ENCODE measurements at regions not wholly inside any gene's neighbourhood (a gene's known extent, or its start where the extent isn't known, plus 50 kb on each side); places are given as distances from the start of the nearest gene placed in this dataset.

DNA sequence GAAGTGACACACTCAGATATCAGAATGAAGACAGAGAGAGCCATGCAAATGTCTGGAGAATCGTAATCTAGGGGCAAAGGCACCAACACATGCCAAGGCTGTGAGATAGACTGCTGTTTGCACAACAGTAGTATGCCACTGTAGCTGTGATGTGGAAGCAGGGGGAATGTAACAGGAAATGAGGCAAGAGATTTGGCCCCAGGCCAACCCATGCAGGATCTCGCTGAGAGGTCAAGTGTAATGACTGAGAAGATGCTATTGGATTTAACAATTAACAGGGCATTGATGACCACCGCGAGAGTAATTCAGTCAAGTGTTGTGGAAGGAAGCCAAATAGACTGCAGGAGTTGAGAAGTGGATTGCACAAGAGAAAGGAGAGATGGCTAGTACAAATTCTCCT is 107.3 kb upstream of the ST6GALNAC5 start:
- intact Hi-C loops (cut with DNase I) = no loop called here
- Histone ChIP-seq H3K36me3 (no peaks in the 10 kb centered on the region), H3K9me3 (no peaks in the 10 kb centered on the region), H3K4me3 (no peak overlapping the region), H3K4me1 (ENCODE audit: insufficient read depth) (no peaks in the 10 kb centered on the region), H3K27me3 (no peaks in the 10 kb centered on the region), H3K27ac (no peak overlapping the region)
- no peak for TF ChIP-seq EP300 (IDR thresholded peaks at IDR 0.05)
- TF ChIP-seq, protein P1, sequence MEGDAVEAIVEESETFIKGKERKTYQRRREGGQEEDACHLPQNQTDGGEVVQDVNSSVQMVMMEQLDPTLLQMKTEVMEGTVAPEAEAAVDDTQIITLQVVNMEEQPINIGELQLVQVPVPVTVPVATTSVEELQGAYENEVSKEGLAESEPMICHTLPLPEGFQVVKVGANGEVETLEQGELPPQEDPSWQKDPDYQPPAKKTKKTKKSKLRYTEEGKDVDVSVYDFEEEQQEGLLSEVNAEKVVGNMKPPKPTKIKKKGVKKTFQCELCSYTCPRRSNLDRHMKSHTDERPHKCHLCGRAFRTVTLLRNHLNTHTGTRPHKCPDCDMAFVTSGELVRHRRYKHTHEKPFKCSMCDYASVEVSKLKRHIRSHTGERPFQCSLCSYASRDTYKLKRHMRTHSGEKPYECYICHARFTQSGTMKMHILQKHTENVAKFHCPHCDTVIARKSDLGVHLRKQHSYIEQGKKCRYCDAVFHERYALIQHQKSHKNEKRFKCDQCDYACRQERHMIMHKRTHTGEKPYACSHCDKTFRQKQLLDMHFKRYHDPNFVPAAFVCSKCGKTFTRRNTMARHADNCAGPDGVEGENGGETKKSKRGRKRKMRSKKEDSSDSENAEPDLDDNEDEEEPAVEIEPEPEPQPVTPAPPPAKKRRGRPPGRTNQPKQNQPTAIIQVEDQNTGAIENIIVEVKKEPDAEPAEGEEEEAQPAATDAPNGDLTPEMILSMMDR (IDR thresholded peaks at IDR 0.05) = no peak
- no peak for TF ChIP-seq POLR2A (IDR thresholded peaks at IDR 0.05)
- WGBS, 3 donors = 77 to 82% (median 82%) methylated on average over 4 of the region's 4 CpGs
- no peak for DNase-seq

DNA sequence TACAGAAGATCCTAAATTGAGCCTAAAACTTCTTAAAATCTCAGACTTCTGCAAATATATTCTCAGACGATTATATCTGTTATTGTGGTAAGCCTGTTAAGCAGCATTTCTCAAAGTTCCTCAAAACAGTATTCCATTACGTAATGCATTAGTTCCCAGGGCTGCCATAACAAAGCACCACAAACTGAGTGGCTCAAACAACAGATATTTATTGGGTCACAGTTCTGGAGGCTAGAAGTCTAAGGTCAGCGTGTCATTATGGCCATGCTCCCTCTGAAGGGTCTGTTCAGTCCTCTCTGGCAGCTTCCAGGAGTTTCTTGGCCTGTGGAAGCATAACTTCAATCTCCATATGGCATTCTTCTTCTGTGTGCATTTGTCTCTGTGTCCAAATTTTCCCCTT is 103.5 kb upstream of the ST6GALNAC5 start:
- H3K27ac ChIP-seq = no peak overlapping the region
- H3K4me3 ChIP-seq = no peak overlapping the region
- H3K4me1 ChIP-seq (ENCODE audit: insufficient read depth) = no peaks in the 10 kb centered on the region
- no peak for DNase-seq
- no peaks in the 10 kb centered on the region for H3K36me3 ChIP-seq
- H3K9me3 ChIP-seq = no peaks in the 10 kb centered on the region
- TF ChIP-seq, protein P1 (IDR thresholded peaks at IDR 0.05) = no peak
- no peak for TF ChIP-seq EP300 (IDR thresholded peaks at IDR 0.05)
- no peak for TF ChIP-seq POLR2A (IDR thresholded peaks at IDR 0.05)
- WGBS, 3 donors = 73 to 80% (median 76%) methylated on average over 3 of the region's 3 CpGs
- intact Hi-C loops (cut with DNase I) = no loop called here
- no peaks in the 10 kb centered on the region for H3K27me3 ChIP-seq

DNA sequence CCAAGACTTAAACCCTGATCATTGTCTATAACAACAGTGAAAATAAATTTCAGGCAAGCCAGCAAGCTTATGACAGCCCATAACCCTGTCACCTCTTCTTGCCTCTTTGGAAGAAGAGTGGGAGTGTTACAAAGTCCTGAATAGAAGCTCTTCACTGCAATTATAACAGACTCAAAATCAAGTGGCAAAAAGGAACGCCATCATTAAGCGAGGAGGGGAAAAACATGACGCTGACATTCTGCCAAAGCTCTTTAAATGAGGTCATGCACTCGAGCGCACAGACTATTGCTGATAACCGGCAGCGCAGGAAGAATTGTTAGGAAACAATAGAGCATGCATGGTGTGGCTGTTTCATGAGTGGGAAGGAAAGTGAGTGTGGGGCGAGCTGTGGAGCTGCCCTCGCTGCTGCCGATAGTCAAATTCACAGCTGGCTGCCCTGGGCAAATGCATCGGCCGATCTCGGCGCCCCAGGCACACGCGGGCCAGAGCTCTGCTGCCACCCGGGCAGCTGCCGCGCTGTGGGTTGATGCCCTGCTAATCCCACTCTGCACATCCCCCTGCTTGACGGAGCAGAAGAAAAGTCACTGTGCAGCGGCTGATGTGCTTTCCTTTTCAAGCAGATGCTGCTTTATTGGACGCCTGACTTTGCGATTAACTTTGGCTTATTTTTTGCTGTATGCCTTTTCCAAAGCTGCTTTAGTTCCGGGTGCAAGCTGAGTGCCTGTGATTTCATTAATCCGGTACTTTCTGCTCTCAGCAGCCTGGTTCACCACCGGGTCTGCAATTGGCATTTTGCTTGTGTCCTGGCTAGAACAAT is 102.4 kb upstream of the ST6GALNAC5 start:
- WGBS, 3 donors = 39 to 68% (median 51%) methylated on average over 26 of the region's 26 CpGs
- no peak overlapping the region for H3K4me3 ChIP-seq
- no peaks in the 10 kb centered on the region for H3K27me3 ChIP-seq
- TF ChIP-seq EP300 (IDR thresholded peaks at IDR 0.05) = no peak
- TF ChIP-seq, protein P1 (IDR thresholded peaks at IDR 0.05) = no peak
- no peak overlapping the region for H3K27ac ChIP-seq
- no peaks in the 10 kb centered on the region for H3K4me1 ChIP-seq (ENCODE audit: insufficient read depth)
- intact Hi-C loops (cut with DNase I) = no loop called here
- DNase-seq = no peak
- H3K9me3 ChIP-seq = no peaks in the 10 kb centered on the region
- H3K36me3 ChIP-seq = no peaks in the 10 kb centered on the region

DNA sequence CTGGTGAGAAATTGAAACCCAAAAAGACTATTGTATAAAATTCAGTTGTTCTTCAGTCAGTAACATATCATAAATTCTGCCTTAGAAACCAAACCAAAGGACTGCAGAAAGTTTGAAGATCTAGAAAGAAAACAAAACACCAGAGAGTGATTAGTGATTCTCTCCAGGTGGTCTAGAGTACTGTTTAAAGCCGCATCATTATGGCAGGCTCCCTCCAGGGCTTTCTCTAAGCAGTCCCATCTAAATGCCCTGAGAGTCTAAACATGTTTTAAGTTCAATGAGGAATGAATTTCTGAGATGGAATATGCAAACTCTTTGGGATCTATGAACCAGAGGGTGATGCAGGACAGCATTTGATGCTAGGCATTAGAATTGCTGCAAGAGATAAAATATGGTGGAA is 100.9 kb upstream of the ST6GALNAC5 start:
- no peak overlapping the region for H3K27ac ChIP-seq
- no peaks in the 10 kb centered on the region for H3K27me3 ChIP-seq
- no peaks in the 10 kb centered on the region for H3K36me3 ChIP-seq
- no peaks in the 10 kb centered on the region for H3K9me3 ChIP-seq
- no peak for DNase-seq
- no peak overlapping the region for H3K4me3 ChIP-seq
- TF ChIP-seq EP300 (IDR thresholded peaks at IDR 0.05) = no peak
- TF ChIP-seq, protein P1 (IDR thresholded peaks at IDR 0.05) = no peak
- no peak for TF ChIP-seq POLR2A (IDR thresholded peaks at IDR 0.05)
- intact Hi-C loops (cut with DNase I) = no loop called here
- H3K4me1 ChIP-seq (ENCODE audit: insufficient read depth) = no peaks in the 10 kb centered on the region
- 68 to 81% (median 78%) methylated on average over 1 of the region's 1 CpG for WGBS, 3 donors
